ENCODE measurements at regions not wholly inside any gene's neighbourhood (a gene's known extent, or its start where the extent isn't known, plus 50 kb on each side); places are given as distances from the start of the nearest gene placed in this dataset.

DNA sequence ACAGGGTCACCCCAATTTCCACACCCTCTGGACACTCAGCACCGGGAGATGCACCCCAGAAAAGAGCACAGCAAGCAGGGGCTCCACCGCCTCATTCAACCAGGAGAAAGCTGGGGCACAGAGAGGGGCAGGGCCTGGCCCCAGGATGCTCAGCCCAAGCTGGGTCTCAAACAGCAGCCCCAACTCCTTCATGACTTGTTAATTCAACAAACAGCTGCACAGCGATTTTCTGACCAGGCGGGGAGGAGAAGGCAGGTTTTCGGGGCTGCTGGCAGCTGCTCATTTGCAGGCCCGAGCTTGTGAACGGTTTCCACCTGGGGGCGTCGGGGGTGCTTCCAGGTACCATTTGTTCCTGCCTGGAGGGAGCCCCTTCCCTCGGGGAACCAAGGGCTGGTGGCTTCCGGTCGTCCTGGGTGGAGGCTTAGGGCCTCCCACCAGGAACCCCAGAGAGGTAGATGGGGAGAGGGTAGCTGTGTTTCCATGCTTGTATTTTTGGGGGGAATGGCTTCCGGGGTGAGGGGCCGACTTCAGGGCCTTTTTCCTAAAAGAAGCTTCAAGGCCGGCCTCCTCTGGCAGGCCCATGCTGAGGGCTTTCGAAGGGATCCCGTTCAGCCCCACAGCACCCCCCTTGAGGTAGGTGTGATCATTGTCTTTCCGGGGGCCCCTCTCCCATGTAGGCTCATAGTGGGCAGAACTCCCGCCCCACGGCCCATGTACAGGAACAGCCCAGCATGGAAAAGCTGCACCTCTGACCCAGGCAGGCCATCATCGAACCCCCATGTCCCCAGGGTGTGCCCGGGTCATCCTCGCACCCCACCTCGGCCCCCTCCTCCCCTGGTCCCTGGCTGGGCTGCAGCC, 191.6 kb upstream of the GSE1 start:
- Mint-ChIP-seq H3K4me1 (peaks cover 6% of the 10 kb centered on the region), H3K27ac (no peak overlapping the region), H3K36me3 (ENCODE audit: low read depth) (no peaks in the 10 kb centered on the region), H3K27me3 (ENCODE audit: insufficient read depth) (no peaks in the 10 kb centered on the region), H3K9me3 (no peaks in the 10 kb centered on the region), H3K4me3 (no peak overlapping the region)
- no peak overlapping the region for H3K4me3 ChIP-seq (ENCODE audit: low read length)
- no peak overlapping the region for H3K27ac ChIP-seq (ENCODE audit: low read depth, low read length)
- H3K9me3 ChIP-seq (ENCODE audit: control insufficient read depth, low read length): no peaks in the 10 kb centered on the region
- no peak for DNase-seq
- WGBS, 2 experiments (ENCODE audit: insufficient coverage in 1 of 2, insufficient read length in 1 of 2): 79 to 89% methylated on average over 12 to 24 of the region's 24 CpGs
- H3K27me3 ChIP-seq (ENCODE audit: control insufficient read depth, insufficient read depth, low read length, poor library complexity, severe bottlenecking): no peaks in the 10 kb centered on the region
- no peaks in the 10 kb centered on the region for H3K4me1 ChIP-seq (ENCODE audit: control insufficient read depth, insufficient read depth, low read length)
- no peaks in the 10 kb centered on the region for H3K36me3 ChIP-seq (ENCODE audit: control insufficient read depth, insufficient read depth, low read length)
- H3K9ac ChIP-seq (ENCODE audit: extremely low read depth, low read length, poor library complexity, severe bottlenecking): no peak overlapping the region
- TF ChIP-seq, protein P1, sequence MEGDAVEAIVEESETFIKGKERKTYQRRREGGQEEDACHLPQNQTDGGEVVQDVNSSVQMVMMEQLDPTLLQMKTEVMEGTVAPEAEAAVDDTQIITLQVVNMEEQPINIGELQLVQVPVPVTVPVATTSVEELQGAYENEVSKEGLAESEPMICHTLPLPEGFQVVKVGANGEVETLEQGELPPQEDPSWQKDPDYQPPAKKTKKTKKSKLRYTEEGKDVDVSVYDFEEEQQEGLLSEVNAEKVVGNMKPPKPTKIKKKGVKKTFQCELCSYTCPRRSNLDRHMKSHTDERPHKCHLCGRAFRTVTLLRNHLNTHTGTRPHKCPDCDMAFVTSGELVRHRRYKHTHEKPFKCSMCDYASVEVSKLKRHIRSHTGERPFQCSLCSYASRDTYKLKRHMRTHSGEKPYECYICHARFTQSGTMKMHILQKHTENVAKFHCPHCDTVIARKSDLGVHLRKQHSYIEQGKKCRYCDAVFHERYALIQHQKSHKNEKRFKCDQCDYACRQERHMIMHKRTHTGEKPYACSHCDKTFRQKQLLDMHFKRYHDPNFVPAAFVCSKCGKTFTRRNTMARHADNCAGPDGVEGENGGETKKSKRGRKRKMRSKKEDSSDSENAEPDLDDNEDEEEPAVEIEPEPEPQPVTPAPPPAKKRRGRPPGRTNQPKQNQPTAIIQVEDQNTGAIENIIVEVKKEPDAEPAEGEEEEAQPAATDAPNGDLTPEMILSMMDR (conservative IDR thresholded peaks at IDR 0.05): no peak

DNA sequence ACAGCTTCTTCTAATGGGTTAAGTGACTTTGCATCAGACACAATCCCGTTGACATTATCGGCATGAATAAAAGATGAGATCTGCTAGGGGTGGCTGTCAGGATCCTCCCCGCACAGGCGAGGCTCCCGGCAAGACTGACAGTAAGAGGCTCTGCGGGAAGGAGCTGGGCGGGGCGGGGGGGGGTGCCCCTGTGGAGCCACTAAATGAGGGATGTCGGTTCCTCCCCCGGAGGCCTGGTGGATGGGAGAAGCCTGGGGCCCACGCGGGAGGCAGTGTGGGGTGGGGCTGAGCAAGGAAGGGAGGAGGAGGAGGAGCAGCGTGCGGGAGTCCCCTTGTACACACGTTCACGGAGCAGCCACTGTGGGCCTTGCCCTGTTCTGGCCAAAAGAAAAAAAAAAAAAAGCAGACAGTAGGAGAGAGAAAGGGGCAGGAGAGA, 190.9 kb upstream of the GSE1 start:
- TF ChIP-seq, protein P1 (conservative IDR thresholded peaks at IDR 0.05): no peak
- Mint-ChIP-seq H3K27ac (peak overlapping the region; percentile 44), H3K36me3 (ENCODE audit: low read depth) (no peaks in the 10 kb centered on the region), H3K4me1 (peaks cover 6% of the 10 kb centered on the region), H3K27me3 (ENCODE audit: insufficient read depth) (no peaks in the 10 kb centered on the region), H3K9me3 (no peaks in the 10 kb centered on the region), H3K4me3 (no peak overlapping the region)
- Histone ChIP-seq H3K9ac (ENCODE audit: extremely low read depth, low read length, poor library complexity, severe bottlenecking) (no peak overlapping the region), H3K9me3 (ENCODE audit: control insufficient read depth, low read length) (no peaks in the 10 kb centered on the region), H3K36me3 (ENCODE audit: control insufficient read depth, insufficient read depth, low read length) (no peaks in the 10 kb centered on the region), H3K4me3 (ENCODE audit: low read length) (no peak overlapping the region), H3K27me3 (ENCODE audit: control insufficient read depth, insufficient read depth, low read length, poor library complexity, severe bottlenecking) (no peaks in the 10 kb centered on the region), H3K27ac (ENCODE audit: low read depth, low read length) (peak overlapping the region; percentile 53), H3K4me1 (ENCODE audit: control insufficient read depth, insufficient read depth, low read length) (no peaks in the 10 kb centered on the region)
- 34 to 45% methylated on average over 7 to 16 of the region's 16 CpGs for WGBS, 2 experiments (ENCODE audit: insufficient coverage in 1 of 2, insufficient read length in 1 of 2)
- DNase-seq: peak; percentile 78

DNA sequence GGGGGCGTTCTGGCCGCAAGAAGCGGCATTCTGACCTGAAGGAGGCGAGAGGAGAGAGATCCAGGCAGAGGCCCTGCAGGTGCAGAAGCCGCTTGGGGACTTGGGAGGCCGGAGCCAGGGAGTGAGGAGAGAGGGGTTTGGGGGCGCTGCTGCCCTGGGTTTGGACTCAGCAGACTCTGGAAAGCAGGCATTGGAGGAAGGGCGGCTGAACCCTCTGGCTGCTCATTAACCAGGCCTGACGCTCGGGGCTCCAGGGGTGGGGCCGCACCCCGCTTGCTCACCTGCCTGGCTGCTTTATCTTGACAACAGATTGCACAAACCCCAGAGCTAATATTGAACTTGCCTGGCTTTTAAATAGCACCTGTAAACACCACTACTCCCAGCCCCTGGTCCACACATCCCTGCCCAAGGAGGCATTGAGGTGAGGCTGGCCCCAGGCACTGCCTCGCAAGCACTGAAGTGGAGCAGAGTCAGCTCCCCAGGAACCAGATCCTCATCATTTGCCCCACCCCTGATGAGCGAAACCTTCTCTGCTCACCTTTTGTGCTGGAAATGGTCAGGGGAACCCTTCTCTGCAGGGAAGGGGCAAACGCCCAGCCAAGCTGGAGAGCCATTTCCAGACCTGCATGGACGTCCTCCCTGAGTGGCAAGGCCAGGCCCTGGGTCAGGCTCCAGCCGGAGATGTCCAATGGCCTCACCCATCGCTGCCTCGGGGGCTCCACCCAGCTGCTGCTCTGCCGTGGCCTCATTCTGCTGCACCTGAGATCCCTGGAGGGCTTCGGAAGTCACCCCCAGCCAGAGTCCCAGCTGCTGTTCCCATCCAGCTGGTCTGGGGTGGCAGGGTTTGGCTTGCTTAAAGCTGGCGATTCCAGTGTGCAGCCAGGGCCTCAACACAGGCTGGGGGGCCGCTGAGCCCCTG, 190.2 kb upstream of the GSE1 start:
- H3K27ac ChIP-seq (ENCODE audit: low read depth, low read length): peak overlapping the region; percentile 53
- H3K4me1 Mint-ChIP-seq: peaks cover 6% of the 10 kb centered on the region
- H3K9me3 ChIP-seq (ENCODE audit: control insufficient read depth, low read length): no peaks in the 10 kb centered on the region
- H3K9ac ChIP-seq (ENCODE audit: extremely low read depth, low read length, poor library complexity, severe bottlenecking): no peak overlapping the region
- no peaks in the 10 kb centered on the region for H3K36me3 ChIP-seq (ENCODE audit: control insufficient read depth, insufficient read depth, low read length)
- H3K4me3 ChIP-seq (ENCODE audit: low read length): no peak overlapping the region
- DNase-seq: peak; percentile 75
- H3K9me3 Mint-ChIP-seq: no peaks in the 10 kb centered on the region
- TF ChIP-seq, protein P1 (conservative IDR thresholded peaks at IDR 0.05): peak; percentile 34
- H3K4me1 ChIP-seq (ENCODE audit: control insufficient read depth, insufficient read depth, low read length): no peaks in the 10 kb centered on the region
- no peaks in the 10 kb centered on the region for H3K27me3 Mint-ChIP-seq (ENCODE audit: insufficient read depth)
- 86 to 87% methylated on average over 18 to 23 of the region's 23 CpGs for WGBS, 2 experiments (ENCODE audit: insufficient coverage in 1 of 2, insufficient read length in 1 of 2)
- peak overlapping the region; percentile 44 for H3K27ac Mint-ChIP-seq
- H3K27me3 ChIP-seq (ENCODE audit: control insufficient read depth, insufficient read depth, low read length, poor library complexity, severe bottlenecking): no peaks in the 10 kb centered on the region
- H3K36me3 Mint-ChIP-seq (ENCODE audit: low read depth): no peaks in the 10 kb centered on the region
- H3K4me3 Mint-ChIP-seq: no peak overlapping the region

Measured in endodermal cell (in vitro differentiated cells).